ENCODE measurements at regions not wholly inside any gene's neighbourhood (a gene's known extent, or its start where the extent isn't known, plus 50 kb on each side); places are given as distances from the start of the nearest gene placed in this dataset.
"Not testable (repeated sequence)": the region's sequence is repeated elsewhere in the genome, so short reads cannot be mapped to it uniquely, and the experiment has no call there.

DNA sequence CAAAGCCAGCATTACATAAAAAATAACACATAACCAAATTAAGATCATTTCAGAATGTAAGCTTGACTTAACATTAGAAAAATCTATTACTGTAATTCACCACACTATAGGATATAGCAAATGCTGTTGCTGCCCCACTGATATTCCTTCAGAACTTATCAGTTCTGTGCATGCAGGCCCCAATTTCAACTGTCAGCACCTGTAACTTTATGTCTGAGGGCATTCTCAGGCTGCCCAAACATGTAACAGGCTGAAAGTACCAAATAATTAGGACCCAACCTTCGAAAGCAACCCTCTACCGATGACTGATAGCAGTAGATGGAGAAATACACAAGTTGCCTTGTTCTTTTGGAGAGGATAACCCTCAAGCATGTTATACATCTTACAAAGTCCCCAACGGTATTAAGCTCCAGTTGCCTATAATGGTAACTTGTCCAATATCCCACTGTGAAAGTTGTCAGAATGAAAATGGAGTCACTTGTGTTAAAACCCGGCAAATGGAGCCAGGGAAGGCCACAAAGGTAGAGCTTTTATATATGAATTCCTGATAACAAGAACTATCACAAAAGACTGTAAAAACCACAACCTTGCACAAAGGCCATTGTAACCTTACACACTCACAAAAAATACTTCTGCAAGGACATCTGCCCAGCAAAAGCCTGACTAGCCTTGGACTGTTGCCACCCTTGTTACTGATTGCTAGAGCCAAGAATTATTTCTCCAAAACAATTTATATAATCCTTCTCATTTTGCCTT, 66.9 kb upstream of the ZNF746 start:
- no peak for DNase-seq (ENCODE audit: low read depth)

DNA sequence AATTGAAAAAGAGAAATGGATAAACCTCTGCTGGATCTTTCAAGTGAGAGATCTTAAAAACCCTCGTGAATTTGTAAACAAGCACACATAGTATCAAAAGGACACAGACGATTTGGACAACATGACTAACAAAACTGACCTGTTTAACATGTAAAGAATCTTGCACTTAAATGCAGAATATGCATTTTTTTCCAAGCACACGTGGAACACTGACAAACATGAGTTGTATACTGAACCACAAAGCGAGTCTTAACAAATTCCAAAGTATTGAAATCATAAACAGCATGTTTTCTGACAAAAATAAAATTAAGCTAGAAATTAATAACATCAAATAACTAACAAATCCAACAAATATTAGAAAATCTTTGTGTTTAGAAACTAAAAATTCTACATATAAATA, 65.0 kb upstream of the ZNF746 start:
- DNase-seq (ENCODE audit: low read depth) = peak; percentile 66

GRCh38 chr7:149561072-149561471, 63.5 kb upstream of the ZNF746 start:
- DNase-seq (ENCODE audit: low read depth) = no peak

GRCh38 chr7:149559711-149560110, 62.1 kb upstream of the ZNF746 start:
- no peak for DNase-seq (ENCODE audit: low read depth)

DNA sequence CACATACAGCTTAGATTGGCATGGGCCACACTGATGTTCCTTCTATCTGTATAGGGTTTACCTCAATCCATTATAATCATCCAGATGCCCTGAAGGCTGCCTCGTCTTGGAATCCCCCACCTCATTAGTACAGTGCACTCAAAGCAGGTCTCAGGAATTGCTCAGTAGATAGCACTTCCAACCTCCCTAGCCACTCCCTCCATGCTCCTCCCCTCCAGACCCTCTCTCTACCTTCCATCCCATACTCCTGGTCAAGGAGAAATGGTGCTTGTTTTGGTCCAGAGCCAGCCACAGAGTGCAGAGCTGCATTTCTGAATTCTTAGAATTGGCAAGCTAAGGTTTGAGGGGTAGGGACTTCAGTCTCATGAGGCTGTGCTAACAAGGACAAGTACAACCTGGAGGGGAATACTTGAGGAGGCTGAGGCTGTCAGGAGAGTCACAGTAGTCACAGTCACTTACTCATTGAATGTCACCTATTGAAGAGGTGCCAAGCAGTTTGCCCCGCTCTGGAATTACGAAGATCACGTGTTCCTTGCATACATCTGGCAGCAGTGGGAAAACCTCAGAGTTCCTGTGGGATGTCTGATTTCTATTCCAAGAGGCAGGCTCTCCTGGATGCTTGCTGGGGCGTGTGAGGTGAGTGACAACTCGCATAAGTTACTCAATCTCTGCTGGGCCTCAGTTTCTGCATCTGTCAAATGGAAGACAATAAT, 60.7 kb upstream of the ZNF746 start:
- no peak for DNase-seq (ENCODE audit: low read depth)

DNA sequence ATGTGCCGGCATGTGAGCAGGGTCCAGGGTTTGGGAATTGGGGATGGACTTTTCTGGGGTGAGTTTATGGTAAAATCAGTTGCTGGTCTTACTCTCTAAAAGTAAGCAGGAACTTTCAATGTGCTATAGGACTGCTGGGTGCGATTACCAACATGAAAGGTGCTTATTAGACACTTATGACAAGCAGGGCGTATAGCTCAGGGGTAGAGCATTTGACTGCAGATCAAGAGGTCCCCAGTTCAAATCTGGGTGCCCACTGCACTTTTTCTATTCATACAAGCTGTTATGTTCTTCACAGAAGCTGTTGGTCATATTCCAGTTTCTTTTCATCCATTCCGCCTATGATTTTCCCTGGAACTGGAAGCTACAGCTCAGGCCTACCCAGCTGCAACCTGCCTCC, 58.9 kb upstream of the ZNF746 start:
- not testable (repeated sequence) for DNase-seq (ENCODE audit: low read depth)

- DNase-seq (ENCODE audit: low read depth) = not testable (repeated sequence)
Measured at GRCh38 chr7:149554821-149555220, 57.2 kb upstream of the ZNF746 start.

- DNase-seq (ENCODE audit: low read depth) = not testable (repeated sequence)
Measured at GRCh38 chr7:149553991-149554390, 56.4 kb upstream of the ZNF746 start.

GRCh38 chr7:149552799-149553198, 55.2 kb upstream of the ZNF746 start:
- no peak for DNase-seq (ENCODE audit: low read depth)
